Activated T-cell treated with anti-CD3 and anti-CD28 coated beads for 1 hour (primary cell): ENCODE measurements at regions not wholly inside any gene's neighbourhood (a gene's known extent, or its start where the extent isn't known, plus 50 kb on each side); places are given as distances from the start of the nearest gene placed in this dataset.
A peak's percentile ranks its signal among the peaks of the same experiment; 100 is the strongest.
"Not testable (repeated sequence)": the region's sequence is repeated elsewhere in the genome, so short reads cannot be mapped to it uniquely, and the experiment has no call there.

Experiments
- DNase-seq: peaks from one replicate; pipeline ENCODE4 v3.0.0-alpha.2; 2020; ENCODE audit warnings: low read depth

DNA sequence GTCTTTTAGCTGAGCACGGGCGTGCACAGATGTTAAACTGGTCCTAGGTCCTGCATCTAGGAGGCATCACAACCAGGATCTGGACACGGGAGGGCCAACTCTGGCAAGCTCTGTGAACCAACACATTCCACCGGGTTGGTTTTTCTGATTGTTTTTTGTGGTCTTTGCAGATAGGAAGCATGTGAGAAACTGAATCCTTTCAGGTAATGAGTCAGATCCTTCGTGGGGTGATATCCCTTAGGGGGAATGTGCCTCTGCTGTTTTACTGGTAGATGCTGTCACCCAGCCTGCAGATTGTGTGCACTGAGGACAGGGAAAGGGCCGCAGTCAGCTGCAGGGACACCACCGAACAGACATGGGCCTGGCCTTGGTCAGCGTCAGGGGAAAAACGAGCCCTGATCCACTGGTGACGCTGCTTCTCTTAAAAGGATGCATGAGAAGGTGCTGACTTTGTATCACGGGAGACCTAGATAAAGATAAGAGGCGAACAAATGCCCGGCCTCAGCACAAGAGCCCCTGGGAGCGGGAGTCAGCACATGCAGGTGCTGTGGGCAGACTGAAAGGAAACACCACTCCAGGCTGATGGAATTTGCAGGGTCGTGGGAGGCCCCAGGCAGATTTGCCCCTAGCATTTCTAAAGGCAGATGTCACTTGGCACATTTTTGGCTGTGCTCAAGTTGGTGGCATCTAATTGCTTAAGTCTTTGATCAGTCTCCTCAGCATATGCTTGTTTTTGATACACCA is 51.1 kb downstream of the DOP1B start:
- DNase-seq = no peak

DNA sequence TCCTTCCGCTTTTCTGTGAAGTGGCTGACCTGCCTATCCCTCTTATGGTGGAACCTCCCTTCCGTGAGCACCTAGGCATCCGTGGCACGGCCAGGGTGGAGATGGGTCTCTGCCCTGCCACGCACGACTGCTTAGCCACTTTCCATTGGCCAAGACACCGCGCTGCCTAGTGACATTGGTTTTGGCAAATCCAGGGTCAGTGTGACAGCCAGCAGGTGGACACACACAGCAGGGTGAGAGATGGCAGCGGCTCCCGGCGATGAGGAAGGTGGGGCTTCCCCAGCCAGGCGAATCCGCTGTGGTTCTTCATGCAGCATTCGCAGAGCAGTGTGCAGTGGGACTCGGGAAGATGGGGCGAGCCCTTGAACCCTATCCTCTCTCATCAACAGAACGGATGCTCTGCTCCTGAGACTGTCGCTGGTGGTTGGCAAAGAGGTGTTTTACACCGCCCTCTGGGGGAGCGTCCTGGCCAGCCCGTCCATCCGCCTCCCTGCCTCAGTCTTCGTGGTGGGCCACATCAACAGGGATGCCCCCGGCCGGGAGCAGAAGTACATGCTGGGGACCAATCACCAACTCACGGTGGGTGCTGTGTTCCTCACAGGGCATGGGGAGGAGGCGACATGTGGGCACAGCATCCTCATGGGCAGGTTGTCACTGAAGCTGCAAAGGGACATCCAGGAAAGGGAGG is 51.8 kb downstream of the DOP1B start:
- no peak for DNase-seq

DNA sequence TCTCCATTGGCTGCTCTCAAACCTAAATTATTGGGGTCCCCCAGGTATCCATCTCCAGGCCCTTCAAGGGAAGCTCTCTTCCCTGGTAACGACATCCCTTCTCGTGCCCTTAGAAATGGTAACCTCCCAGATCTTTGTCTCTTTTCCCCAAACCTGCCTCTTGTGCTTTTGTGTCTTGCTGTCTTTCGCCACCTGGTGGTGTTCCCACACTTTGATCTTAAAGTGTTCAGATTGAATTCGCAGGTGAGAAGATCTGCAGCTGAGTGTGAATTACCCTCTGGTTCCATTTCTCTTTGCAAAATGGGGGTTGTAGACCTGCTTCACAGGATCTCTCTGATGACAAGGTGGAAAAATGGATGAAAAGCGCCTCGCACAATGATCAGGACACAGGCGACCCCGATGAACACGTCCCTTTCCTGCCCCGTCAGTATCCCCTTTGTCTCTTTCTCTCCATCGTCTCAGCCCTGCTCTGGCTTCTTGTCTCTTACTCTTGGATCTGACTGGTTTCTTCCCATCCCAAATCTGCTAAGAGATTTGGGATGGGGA is 53.1 kb downstream of the DOP1B start:
- peak; percentile 30 for DNase-seq

DNA sequence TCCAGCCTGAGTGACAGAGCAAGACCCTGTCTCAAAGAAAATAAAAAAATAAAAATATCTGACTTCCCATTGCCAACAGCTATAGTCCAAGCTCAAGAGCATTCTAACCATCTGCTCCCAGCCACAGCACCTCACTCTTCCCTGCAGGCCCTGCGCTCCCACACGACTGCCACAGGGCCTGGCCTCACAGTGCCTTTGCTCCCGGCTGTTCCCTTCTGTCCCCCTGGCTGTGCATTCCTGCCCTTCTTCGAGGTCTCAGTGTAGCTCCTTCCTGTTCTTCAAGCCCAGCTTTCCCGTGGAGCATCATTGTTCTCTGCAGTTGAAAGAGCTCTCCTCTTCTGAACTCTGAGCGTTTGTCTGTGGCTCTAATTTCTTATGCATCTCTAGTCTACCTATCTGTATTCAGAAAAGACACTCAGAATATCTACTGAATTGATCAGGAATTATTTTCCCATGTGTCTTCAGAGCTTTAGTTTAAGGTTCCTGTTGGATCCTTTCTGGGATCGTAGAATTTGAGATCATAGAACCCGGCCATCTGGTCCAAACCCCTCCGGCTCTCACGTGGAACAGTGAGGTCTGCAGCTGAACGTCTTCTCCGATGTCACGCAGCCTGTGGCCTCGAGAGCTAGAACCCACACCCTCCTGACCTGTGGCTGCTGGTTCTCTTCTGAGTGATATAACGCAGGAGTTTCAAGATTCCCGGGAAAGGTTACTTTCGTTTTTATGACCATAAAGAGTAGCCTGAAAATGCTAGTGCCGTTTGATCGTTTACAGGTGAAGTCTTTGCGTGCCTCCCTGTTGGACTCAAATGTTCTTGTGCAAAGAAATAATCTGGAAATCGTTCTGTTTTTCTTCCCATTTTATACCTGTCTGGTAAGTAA is 54.4 kb downstream of the DOP1B start:
- no peak for DNase-seq

DNA sequence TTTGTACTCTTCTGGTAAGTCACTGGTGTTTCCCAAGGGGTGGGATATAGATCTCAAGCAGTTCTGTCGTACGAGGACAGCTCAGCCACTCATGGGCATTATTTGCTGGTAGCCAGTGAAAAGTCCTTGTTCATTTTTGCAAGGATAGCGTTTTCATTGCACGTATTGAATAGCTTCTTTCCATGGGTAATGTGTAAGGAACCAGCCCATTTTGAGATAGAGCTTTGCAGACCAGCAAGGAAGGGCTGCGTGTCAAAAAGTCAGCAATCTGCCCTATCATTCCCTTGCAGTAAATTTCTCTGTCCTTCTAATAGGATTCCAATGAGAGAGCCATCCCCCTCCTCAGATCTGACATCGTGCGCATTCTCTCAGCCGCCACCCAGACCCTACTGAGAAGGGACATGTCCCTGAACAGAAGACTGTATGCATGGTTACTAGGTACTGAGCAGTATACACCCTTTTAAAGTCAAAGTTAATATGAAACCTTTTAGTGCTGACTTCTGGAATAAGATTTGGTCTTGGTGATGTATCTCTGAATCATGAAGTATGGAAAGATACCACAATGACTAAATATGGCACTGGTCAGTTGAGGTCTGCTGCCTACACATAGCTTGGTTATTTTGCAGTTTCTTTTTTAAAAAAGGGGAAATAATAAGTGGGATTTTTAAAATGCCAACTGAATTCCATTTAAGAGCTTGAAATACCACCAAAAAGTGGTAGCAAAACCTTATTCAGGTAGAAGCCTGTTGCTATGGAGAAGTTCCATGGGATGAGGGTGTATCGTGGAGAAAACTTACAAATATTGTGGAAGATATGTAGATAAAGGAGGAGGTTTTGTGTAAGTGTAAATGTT is 55.3 kb downstream of the DOP1B start:
- DNase-seq = no peak

DNA sequence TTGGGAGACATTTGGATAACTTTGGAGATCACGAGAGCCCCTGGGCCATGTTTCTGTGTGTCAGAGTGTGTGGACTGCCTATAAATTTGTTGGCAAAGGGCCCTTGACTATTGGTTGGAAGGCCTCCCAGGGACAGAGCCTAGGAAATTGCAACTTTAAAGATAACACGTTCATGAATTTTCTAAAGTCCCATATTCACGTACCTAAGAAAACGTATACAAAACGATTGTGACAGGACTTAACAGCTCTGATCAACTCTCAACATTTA is 55.8 kb downstream of the DOP1B start:
- DNase-seq = no peak

DNA sequence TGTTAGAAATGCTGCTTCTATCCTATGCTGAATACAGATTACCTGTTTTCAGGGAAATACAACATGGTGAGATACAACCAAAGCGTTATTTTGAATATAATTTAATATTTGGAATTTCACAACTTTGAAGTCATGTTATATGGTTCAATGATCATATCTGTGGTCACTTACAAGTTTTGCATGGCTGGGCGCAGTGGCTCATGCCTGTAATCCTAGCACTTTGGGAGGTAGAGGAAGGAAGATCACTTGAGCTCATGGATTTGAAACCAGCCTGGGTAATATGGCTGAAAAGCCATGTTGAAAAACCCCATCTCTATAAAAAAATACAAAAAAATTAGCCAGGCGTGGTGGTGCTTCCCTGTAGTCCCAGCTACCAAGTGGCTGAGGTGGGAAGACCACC is 57.9 kb downstream of the DOP1B start:
- DNase-seq = no peak

DNA sequence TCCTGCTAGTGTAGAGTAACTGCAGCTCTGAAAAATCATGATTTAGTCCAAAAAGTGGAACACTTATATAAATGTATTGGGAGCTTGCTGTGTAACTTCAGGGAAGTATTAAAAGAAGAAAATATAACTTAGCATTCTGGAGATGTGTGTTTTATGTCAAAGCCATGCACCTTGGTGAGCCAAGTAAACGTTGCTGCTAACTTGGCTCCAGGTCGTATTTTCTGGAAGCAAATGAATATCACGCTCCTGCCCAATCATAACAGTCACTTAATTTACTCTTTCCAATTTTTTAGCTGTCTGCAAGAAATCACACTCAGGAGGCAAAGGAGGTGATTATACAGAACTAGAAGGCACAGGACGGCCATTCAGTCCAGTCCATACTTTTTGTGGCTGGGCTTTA is 61.1 kb downstream of the DOP1B start:
- DNase-seq = no peak

DNA sequence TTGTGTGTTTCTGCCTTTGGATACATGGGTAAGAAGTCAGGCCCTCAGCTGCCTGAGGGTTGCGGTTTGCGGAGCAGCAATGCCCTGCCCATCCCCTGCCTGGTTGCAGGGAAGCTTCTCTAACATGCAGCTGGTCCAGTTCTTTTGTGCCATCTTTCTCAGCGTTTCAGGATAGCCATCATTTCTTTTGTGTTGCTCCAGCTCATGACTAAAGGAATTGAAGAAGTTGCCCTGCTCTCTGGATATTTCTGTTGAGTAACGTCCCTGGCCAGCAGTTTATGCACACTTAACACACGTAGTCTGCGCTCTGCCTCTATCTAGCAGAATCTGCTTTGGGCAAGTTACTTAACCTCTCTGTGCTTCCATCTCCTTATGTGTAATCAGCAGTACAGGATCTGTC is 62.1 kb downstream of the DOP1B start:
- no peak for DNase-seq

DNA sequence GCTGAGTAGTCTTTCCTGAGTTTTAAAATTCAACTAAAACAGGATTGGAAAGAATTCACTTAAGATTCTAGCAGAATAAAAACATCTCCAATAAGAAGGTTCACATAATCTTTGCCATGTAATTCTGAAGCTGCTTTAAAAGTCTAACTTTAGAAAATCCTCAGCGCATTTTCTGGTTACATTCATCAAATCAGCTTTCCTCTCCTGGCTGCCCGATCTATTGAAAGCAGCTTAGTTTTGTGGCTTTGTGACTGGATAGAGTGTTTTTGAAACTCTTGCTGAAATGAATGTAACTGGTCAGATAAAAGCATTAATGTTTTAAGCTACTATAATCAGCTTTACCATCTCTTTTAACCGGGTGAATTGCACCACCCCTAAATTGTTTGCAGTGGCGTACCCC is 66.8 kb downstream of the DOP1B start:
- no peak for DNase-seq

DNA sequence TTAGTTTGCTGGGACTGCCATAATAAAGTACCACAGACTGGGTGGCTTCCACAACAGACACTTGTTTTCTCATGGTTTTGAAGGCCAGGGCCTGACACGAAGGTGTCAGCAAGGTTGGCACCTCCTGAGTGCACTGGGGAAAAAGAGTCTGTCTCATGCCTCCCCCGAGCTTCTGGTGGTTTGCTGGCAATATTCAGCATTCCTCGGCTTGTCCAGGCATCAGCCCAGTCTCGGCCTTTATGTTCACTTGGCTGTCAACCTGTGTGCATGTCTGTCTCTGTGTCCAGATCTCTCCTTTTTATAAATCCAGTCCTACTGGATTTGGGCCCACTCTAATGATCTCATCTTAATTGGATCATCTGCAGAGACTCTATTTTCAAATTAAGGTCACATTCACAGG is 72.6 kb downstream of the DOP1B start:
- DNase-seq = no peak

DNA sequence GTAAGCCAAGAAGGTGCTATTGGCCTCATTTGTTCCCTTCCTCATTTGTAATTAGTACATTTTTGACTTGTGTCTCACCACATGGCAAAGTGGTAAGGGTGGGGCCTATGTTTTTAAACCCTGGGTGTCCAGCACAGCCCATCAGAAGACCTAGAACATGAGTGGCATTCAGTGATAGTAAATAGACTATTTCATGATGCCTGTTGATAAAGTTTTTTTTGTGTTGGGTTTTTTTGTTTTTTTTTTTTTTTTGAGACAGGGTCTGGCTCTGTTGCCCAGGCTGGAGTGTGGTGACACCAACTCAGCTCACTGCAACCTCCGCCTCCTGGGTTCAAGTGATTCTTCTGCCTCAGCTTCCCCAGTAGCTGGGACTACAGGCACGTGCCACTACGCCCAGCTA is 74.8 kb downstream of the DOP1B start:
- DNase-seq = not testable (repeated sequence)

DNA sequence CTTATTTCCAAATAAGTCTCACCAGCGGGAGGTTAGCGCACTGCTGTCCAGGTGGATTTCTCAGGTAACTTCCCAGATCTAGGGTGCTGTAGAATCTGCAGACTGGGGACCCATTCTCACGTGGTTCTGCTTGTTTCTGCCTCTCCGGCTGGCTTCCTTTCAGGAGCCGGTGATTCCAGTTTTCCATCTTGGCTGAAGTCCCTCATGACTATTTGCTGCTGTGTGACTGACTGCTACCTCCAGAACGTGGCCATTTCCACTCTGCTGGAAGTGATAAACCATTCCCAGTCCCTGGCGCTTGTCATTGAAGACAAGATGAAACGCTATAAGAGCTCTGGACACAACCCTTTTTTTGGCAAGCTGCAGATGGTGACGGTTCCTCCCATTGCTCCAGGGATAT is 76.0 kb downstream of the DOP1B start:
- DNase-seq = no peak

DNA sequence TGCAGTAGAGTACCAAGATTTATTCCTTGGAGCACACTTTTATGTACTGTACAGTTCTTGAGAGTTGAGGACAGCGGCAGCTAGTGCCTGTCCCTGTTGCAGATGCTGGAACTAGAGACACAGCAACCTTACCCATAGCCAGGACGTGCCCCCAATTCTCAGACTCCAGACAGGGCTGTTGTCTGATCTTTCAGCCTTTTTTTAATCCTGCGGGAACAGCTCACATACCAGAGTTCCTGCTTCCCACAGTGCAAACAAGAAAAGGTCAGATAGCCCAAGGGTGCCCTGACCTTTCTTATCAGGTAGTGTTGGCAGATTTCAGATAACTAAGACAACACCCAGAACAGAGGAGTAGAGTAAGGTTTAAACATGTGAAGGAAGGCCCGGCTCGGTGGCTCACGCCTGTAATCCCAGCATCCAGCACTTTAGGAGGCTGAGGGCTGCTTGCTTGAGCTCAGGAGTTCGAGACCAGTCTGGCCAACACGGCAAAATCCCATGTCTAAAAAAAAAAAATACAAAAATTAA is 78.5 kb downstream of the DOP1B start:
- no peak for DNase-seq

DNA sequence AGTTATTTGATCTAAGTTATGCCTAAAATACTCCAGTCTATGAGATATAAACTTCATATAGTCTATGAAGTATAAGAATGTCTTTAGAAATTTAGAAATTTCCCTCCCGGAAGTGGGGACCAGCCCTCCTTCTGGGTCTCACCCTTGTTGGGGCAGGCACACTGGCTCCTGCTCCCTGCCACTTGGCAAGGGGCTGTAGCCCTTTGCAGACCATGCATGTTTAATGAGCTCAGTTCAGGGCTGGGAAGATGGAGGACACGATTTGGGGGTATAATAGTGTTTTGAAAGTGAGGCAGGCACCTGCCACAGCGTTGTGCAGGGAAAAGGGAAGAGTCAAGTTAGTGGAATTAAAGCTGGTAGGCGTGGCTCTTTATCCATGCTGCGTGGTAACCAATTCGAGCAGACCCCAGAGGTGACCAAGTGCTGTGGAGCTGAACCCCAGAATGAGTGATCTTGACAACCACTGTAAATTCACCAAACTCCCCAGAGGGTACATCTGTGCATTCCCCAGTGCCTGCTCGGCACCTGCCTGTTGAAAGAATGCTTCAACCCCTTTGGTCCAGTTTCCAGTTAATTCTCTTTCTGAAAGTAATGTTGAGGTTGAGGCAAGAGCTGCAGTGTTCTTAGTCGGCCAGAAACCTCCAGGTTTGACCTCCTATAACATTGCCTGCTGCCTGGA is 79.6 kb downstream of the DOP1B start:
- DNase-seq = no peak

DNA sequence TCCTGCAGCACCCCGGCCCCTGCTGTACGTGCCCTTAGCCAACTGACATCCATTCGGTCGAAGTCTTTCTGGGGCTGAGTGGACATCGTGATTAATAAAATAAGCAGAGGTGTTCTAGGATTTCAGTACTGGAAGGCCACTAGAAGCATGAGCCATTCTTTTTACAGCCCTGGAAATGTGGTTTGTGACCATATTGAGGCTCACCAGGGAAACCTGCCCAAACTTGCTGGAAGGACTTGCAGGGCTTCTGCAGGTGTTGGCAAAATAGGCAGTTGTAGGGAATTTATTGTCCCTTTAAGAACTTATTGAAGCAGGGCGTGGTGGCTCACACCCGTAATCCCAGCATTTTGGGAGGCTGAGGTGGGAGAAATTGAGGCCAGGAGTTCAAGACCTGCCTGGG is 80.8 kb downstream of the DOP1B start:
- no peak for DNase-seq

DNA sequence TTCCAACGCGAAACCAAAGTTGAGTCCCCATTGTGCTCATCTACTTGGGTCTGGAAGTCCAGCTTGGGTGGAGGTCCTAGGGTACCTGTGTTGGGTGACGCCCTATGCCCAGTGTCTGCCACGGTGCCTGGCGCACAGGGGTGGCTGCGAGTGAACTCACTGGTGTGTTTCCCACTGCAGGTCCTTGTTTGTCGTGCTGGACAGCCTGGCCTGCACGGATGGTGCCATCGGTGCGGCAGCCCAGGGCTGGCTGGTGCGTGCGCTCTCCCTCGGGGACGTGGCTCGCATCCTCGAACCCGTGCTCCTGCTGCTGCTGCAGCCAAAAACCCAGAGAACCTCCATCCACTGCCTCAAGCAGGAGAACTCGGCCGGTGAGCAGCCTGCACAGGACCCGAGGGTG is 80.4 kb upstream of the MORC3 start:
- DNase-seq = no peak

DNA sequence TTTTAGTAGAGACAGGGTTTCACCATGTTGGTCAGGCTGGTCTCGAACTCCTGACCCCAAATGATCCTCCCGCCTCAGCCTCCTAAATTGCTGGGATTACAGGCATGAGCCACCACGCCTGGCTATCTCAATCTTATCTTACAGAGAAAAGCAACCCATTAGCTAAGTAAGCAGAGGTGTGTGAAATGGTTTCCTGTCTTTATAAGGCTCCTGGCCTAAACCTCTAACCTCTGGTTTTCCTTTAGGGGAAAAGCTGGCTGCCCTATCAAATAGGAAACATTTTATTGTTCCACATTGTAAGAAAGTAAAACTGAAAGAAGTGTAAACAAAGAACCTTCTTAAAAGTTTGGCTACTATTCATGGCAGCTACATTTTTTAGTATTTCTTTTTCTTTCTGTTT is 78.3 kb upstream of the MORC3 start:
- DNase-seq = no peak

DNA sequence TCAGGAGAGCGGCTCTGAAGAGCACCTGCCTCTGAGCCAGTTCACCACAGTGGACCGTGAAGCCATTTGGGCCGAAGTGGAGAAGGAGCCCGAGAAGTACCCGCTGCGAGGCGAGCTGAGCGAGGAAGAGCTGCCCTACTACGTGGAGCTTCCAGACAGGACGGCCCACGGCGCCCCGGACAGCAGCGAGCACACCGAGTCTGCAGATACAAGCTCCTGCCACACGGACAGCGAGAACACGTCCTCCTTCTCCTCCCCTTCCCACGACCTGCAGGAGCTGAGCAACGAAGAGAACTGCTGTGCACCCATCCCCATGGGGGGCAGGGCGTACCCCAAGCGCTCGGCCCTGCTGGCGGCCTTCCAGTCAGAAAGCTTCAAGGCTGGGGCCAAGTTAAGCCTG is 74.9 kb upstream of the MORC3 start:
- DNase-seq = no peak

DNA sequence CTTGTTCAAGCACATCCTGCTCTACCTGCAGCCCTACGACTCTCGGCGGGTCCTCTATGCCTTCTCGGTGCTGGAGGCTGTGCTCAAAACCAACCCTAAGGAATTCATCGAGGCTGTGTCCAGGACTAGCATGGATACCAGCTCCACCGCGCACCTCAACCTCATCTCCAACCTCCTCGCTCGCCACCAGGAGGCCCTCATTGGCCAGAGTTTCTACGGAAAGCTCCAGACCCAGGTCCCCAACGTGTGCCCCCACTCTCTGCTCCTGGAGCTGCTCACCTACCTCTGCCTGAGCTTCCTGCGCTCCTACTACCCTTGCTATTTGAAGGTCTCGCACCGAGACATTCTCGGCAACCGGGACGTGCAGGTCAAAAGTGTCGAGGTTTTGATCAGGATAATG is 74.3 kb upstream of the MORC3 start:
- no peak for DNase-seq

DNA sequence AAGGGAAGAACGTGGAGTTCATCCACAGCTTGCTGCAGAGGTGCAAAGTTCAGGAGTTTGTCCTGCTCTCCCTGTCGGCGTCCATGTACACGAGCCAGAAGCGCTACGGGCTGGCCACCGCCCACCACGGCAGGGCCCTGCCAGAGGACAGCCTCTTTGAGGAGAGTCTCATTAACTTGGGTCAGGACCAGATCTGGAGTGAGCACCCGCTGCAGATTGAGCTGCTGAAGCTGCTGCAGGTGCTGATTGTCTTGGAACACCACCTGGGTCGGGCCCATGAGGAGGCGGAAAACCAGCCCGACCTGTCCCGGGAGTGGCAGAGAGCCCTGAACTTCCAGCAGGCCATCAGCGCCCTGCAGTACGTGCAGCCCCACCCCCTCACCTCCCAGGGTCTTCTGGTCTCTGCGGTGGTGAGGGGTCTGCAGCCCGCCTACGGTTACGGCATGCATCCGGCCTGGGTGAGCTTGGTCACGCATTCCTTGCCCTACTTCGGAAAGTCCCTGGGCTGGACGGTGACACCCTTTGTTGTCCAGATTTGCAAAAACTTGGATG is 73.8 kb upstream of the MORC3 start:
- DNase-seq = no peak
